SU-DHL-6 (cell line): ENCODE measurements at regions not wholly inside any gene's neighbourhood (a gene's known extent, or its start where the extent isn't known, plus 50 kb on each side); places are given as distances from the start of the nearest gene placed in this dataset.

Source experiments
- H2AFZ ChIP-seq: fragments of 200-600 bp; sonication (generic); 2 replicates; pipeline ENCODE4 v1.6.1; 2014; ENCODE audit warnings: low read depth, mild to moderate bottlenecking, moderate library complexity, mixed read lengths, antibody characterized with exemption, low read length; ENCODE audit not compliant: severe bottlenecking
- H3F3A ChIP-seq: fragments of 200-600 bp; shearing (Covaris generic); 2 replicates; pipeline ENCODE4 v1.6.0; 2016; ENCODE audit warnings: antibody characterized with exemption, mild to moderate bottlenecking; ENCODE audit not compliant: insufficient read depth
- H3K27ac ChIP-seq: fragments of 200-600 bp; sonication (generic); 2 replicates; pipeline ENCODE4 v1.5.1; 2016; ENCODE audit warnings: low read depth, mild to moderate bottlenecking, low read length, moderate library complexity, mixed read lengths
- H3K27me3 ChIP-seq: fragments of 200-600 bp; sonication (generic), shearing (Covaris generic); 2 replicates; pipeline ENCODE4 v1.6.0; 2014; ENCODE audit warnings: mild to moderate bottlenecking, low read length
- H3K36me3 ChIP-seq: fragments of 200-600 bp; sonication (generic); 2 replicates; pipeline ENCODE4 v1.6.1; 2014; ENCODE audit warnings: mild to moderate bottlenecking, low read length, mixed read lengths
- H3K4me2 ChIP-seq: fragments of 300-600, 200-600 bp; shearing (Covaris generic), sonication (generic); 2 replicates; pipeline ENCODE4 v1.6.0; 2014; ENCODE audit warnings: low read length, low read depth, mild to moderate bottlenecking; ENCODE audit not compliant: poor library complexity, severe bottlenecking
- H3K4me3 ChIP-seq: fragments of 200-600 bp; sonication (generic); 2 replicates; pipeline ENCODE4 v1.5.1; 2014; ENCODE audit warnings: antibody characterized with exemption, low read length, mild to moderate bottlenecking, mixed read lengths; ENCODE audit not compliant: insufficient read depth, poor library complexity, severe bottlenecking
- H3K79me2 ChIP-seq: fragments of 200-600 bp; sonication (generic); 2 replicates; pipeline ENCODE4 v1.6.1; 2014; ENCODE audit warnings: mild to moderate bottlenecking, low read length, moderate library complexity; ENCODE audit not compliant: insufficient read depth
- H3K9ac ChIP-seq: fragments of 200-600 bp; sonication (generic); 2 replicates; pipeline ENCODE4 v1.7.0; 2014; ENCODE audit warnings: mild to moderate bottlenecking, low read length
- H3K9me2 ChIP-seq: fragments of 200-600 bp; sonication (generic); replicated peaks from 2 replicates; pipeline ENCODE4 v1.6.1; 2014; ENCODE audit warnings: low read length; ENCODE audit not compliant: insufficient read depth
- H3K9me3 ChIP-seq: fragments of 200-600 bp; sonication (generic); 2 replicates; pipeline ENCODE4 v1.6.1; 2014; ENCODE audit warnings: low read length, mixed read lengths; ENCODE audit not compliant: insufficient read depth
- H4K20me1 ChIP-seq: fragments of 200-600 bp; sonication (generic); 2 replicates; pipeline ENCODE4 v1.6.1; 2014; ENCODE audit warnings: low read depth, mild to moderate bottlenecking, antibody characterized with exemption, low read length, moderate library complexity, mixed read lengths
- EZH2phosphoT487 ChIP-seq: fragments of 200-600 bp; sonication (generic), shearing (Covaris generic); conservative IDR thresholded peaks from 2 replicates; pipeline ENCODE4 v1.6.1; 2018; ENCODE audit warnings: mild to moderate bottlenecking, antibody characterized with exemption, low read length, moderate library complexity, mixed read lengths
- TF ChIP-seq, protein P1 (sequence below): fragments of 200-600 bp; sonication (generic); IDR thresholded peaks from one replicate; pipeline ENCODE4 v1.5.1; 2017; ENCODE audit warnings: antibody characterized with exemption, mild to moderate bottlenecking, low read length, moderate library complexity; ENCODE audit not compliant: insufficient read depth, poor library complexity, severe bottlenecking

DNA sequence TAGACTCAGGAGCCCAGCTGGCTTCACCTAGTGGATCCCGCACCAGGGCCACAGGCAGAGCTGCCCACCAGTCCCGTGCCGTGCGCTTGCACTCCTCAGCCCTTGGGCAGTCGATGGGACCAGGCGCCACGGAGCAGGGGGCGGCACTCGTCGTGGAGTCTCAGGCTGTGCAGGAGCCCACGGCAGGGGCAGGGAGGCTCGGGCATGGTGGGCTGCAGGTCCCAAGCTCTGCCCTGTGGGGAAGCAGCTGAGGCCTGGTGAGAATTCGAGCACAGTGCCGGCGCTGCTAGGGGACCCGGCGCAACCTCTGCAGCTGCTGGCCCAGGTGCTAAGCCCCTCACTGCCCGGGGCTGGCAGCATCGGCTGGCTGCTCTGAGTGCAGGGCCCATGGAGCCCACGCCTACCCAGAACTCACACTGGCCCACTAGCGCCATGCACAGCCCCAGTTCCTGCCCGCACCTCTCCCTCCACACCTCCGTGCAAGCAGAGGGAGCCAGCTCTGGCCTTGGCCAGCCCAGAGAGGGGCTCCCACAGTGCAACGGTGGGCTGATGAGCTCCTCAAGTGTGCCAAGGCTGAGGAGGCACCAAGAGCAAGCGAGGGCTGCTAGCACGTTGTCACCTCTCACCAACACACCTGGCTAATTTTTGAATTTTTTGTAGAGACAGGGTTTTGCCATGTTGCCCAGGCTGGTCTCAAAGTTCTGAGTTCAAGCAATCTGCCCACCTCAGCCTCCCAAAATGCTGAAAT lies 116.1 kb downstream of the SPTSSA start:
- no peaks in the 10 kb centered on the region for H3K9me3 ChIP-seq

DNA sequence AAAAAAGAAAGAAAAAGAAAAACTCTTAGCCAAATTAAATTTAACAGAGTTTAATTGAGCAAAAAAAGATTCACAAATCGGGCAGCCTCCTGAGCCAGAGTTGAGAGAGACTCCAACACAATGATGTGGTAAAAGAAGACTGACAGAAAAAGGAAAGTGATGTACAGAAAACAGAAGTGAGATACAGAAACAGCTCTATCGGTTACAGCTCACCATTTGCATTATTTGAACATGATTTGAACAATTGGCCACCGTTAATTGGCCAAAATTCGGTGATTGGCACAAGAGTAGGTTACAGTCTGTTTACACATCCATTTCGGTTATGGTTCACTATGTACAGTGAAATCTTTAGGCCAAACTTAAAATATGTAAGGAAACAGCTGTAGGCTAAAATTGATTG lies 117.7 kb downstream of the SPTSSA start:
- no peaks in the 10 kb centered on the region for H3K36me3 ChIP-seq
- no peak overlapping the region for H3K4me3 ChIP-seq
- H3K4me2 ChIP-seq, result no peak overlapping the region
- H3K27ac ChIP-seq, result no peak overlapping the region
- TF ChIP-seq, protein P1, sequence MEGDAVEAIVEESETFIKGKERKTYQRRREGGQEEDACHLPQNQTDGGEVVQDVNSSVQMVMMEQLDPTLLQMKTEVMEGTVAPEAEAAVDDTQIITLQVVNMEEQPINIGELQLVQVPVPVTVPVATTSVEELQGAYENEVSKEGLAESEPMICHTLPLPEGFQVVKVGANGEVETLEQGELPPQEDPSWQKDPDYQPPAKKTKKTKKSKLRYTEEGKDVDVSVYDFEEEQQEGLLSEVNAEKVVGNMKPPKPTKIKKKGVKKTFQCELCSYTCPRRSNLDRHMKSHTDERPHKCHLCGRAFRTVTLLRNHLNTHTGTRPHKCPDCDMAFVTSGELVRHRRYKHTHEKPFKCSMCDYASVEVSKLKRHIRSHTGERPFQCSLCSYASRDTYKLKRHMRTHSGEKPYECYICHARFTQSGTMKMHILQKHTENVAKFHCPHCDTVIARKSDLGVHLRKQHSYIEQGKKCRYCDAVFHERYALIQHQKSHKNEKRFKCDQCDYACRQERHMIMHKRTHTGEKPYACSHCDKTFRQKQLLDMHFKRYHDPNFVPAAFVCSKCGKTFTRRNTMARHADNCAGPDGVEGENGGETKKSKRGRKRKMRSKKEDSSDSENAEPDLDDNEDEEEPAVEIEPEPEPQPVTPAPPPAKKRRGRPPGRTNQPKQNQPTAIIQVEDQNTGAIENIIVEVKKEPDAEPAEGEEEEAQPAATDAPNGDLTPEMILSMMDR, result no peak
- H4K20me1 ChIP-seq, result no peaks in the 10 kb centered on the region
- no peaks in the 10 kb centered on the region for H3K9me2 ChIP-seq
- H2AFZ ChIP-seq, result no peak overlapping the region
- no peaks in the 10 kb centered on the region for H3K9me3 ChIP-seq
- no peaks in the 10 kb centered on the region for H3F3A ChIP-seq
- no peak overlapping the region for H3K9ac ChIP-seq
- H3K79me2 ChIP-seq, result no peaks in the 10 kb centered on the region
- H3K27me3 ChIP-seq, result no peaks in the 10 kb centered on the region

More for the DNA sequence above, 116.1 kb downstream of the SPTSSA start:
- Histone ChIP-seq H2AFZ (no peak overlapping the region), H3K36me3 (no peaks in the 10 kb centered on the region), H3K4me3 (no peak overlapping the region), H3K27ac (no peak overlapping the region), H3K4me2 (no peak overlapping the region), H4K20me1 (no peaks in the 10 kb centered on the region), H3K79me2 (no peaks in the 10 kb centered on the region), H3K27me3 (no peaks in the 10 kb centered on the region), H3K9me2 (no peaks in the 10 kb centered on the region), H3K9ac (no peak overlapping the region), H3F3A (no peaks in the 10 kb centered on the region)
- TF ChIP-seq, protein P1, result no peak
- no peak for TF ChIP-seq EZH2phosphoT487

DNA sequence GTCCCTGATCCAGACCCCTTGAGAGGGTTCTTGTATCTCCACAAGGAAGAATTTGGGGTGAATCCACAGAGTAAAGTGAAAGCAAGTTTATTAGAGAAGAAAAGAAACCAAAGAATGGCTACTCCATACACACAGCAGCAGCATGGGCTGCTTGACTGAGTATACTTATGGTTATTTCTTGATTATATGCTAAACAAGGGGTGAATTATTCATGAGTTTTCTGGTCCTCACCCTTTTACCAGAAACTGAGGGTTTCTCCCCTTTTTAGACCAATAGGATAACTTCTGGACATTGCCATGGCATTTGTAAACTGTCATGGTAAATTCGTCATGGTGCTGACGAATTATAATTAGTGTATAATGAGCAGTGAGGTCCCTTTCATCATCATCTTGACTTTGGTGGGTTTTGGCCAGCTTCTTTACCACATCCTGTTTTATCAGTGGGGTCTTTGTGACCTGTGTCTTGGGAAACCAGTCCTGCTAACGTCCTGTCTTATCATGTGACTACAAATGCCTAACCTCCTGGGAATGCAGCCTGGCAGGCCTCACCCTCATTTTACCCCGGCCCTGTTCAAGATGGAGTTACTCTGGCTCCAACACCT lies 121.9 kb downstream of the SPTSSA start:
- Histone ChIP-seq H2AFZ (no peak overlapping the region), H3K9ac (no peak overlapping the region), H3K79me2 (no peaks in the 10 kb centered on the region), H3K27me3 (no peaks in the 10 kb centered on the region), H3K27ac (no peak overlapping the region), H3K4me3 (no peak overlapping the region), H3K9me3 (no peaks in the 10 kb centered on the region), H3F3A (no peaks in the 10 kb centered on the region), H3K9me2 (no peaks in the 10 kb centered on the region), H3K36me3 (no peaks in the 10 kb centered on the region), H3K4me2 (no peak overlapping the region), H4K20me1 (no peaks in the 10 kb centered on the region)
- TF ChIP-seq, protein P1, result no peak
- TF ChIP-seq EZH2phosphoT487, result no peak
